Spleen (tissue), 11 donors: ENCODE measurements at regions not wholly inside any gene's neighbourhood (a gene's known extent, or its start where the extent isn't known, plus 50 kb on each side); places are given as distances from the start of the nearest gene placed in this dataset.

ENCODE experiments used
- DNase-seq: peaks from one replicate; pipeline ENCODE4 v3.0.0-alpha.2; 2020
- H3K27ac ChIP-seq, 8 donors: fragments of 200-600 bp; sonication (generic) in 7 of 8; 1 replicate in 4 of 8; 2 replicates in 4 of 8; pipeline versions ENCODE4 v1.5.0 to v1.8.0; 2016 to 2021; ENCODE audit warnings: inconsistent platforms in 4 of 8, mild to moderate bottlenecking in 4 of 8, moderate library complexity in 1 of 8
- H3K27me3 ChIP-seq, 7 donors: fragments of 200-600 bp; sonication (generic) in 6 of 7; replicated peaks in 1 of 7; 1 replicate in 4 of 7; 2 replicates in 3 of 7; pipeline versions ENCODE4 v1.5.0 to v1.8.0; 2016 to 2021; ENCODE audit warnings: inconsistent platforms in 3 of 7, mild to moderate bottlenecking in 1 of 7
- H3K36me3 ChIP-seq, 6 donors: fragments of 200-600 bp; sonication (generic) in 5 of 6; 1 replicate in 4 of 6; 2 replicates in 2 of 6; pipeline versions ENCODE4 v1.5.0 to v1.8.0; 2016 to 2021; ENCODE audit warnings: inconsistent platforms in 2 of 6
- H3K4me1 ChIP-seq, 6 donors: fragments of 200-600 bp; sonication (generic) in 5 of 6; 1 replicate in 3 of 6; 2 replicates in 3 of 6; pipeline versions ENCODE4 v1.5.0 to v1.8.0; 2016 to 2021; ENCODE audit warnings: inconsistent platforms in 3 of 6
- H3K4me3 ChIP-seq, 8 donors: fragments of 200-600 bp; sonication (generic) in 7 of 8; 1 replicate in 4 of 8; 2 replicates in 4 of 8; pipeline versions ENCODE4 v1.5.0 to v1.8.0; 2016 to 2021; ENCODE audit warnings: inconsistent platforms in 4 of 8, mild to moderate bottlenecking in 4 of 8, moderate library complexity in 2 of 8
- H3K9me3 ChIP-seq, 8 donors: fragments of 200-600 bp; sonication (generic) in 7 of 8; 1 replicate in 4 of 8; 2 replicates in 4 of 8; pipeline versions ENCODE4 v1.5.0 to v1.8.0; 2016 to 2021; ENCODE audit warnings: inconsistent platforms in 4 of 8
- CTCF ChIP-seq, 11 experiments: fragments of 200-600 bp in 7 of 11; fragments of 450-650 bp in 4 of 11; sonication (generic) in 4 of 11; IDR thresholded peaks in 8 of 11; conservative IDR thresholded peaks in 3 of 11; 1 replicate in 7 of 11; 2 replicates in 4 of 11; pipeline versions ENCODE4 v1.4.0 to v1.8.0; 2016 to 2021; ENCODE audit warnings: antibody characterized with exemption in 11 of 11, inconsistent platforms in 4 of 11, mild to moderate bottlenecking in 1 of 11
- POLR2A ChIP-seq, 3 donors: fragments of 450-650 bp; IDR thresholded peaks; one replicate each; pipeline ENCODE4 v1.5.1; 2017; ENCODE audit warnings: antibody characterized with exemption in 3 of 3, mild to moderate bottlenecking in 1 of 3
- POLR2AphosphoS5 ChIP-seq, 3 donors: sonication (generic); formaldehyde crosslinking; IDR thresholded peaks; one replicate each; pipeline ENCODE4 v1.5.1; 2017; ENCODE audit warnings: antibody characterized with exemption in 3 of 3
- WGBS, 5 donors: extraction: QIAGEN DNeasy Blood & Tissue Kit in 3 of 5; methylation state at CpG; one replicate each; pipeline versions ENCODE4 v1.1.5 to v1.1.7; 2013 to 2018; 5-methylcytosine and 5-hydroxymethylcytosine counted together
- intact Hi-C: fragments of 100-400 bp; cut with DNase I; formaldehyde crosslinking; loops from one replicate; pipeline ENCODE4 v1.15.0; 2023; ENCODE audit warnings: low total_unique reads
- donor health status: healthy with polysubstance abuse.
- donor health status: DM: no; HTN: no; CAD: no; lungs with moderate emphysema.
- donor health status: DM: no; HTN: no; CAD: no.
- donor health status: Bipolar disorder and iron deficiency.
- donor health status: healthy.
- donor health status: DM: no; HTN: no; CAD: no.
- donor health status: DM: yes; HTN: yes; CAD: no.

GRCh38 chr7:12979181-12979580 lies 291.7 kb downstream of the ARL4A start:
- Histone ChIP-seq H3K27ac (no peak overlapping the region), H3K4me1 (no peaks in the 10 kb centered on the region), H3K9me3 (no peaks in the 10 kb centered on the region), H3K36me3 (no peaks in the 10 kb centered on the region), H3K4me3 (no peak overlapping the region), H3K27me3 (no peaks in the 10 kb centered on the region)
- no peak for TF ChIP-seq CTCF (IDR thresholded peaks at IDR 0.05 in 8 of 11, conservative IDR thresholded peaks at IDR 0.05 in 3 of 11)
- no peak for TF ChIP-seq POLR2AphosphoS5 (IDR thresholded peaks at IDR 0.05)
- no peak for TF ChIP-seq POLR2A (IDR thresholded peaks at IDR 0.05)
- intact Hi-C loops, result no loop called here
- 72 to 90% (median 79%) methylated on average over 3 of the region's 3 CpGs for WGBS, 5 donors
- no peak for DNase-seq

- Histone ChIP-seq H3K27me3 (no peaks in the 10 kb centered on the region), H3K36me3 (no peaks in the 10 kb centered on the region), H3K9me3 (no peaks in the 10 kb centered on the region), H3K27ac (no peak overlapping the region), H3K4me3 (no peak overlapping the region), H3K4me1 (no peaks in the 10 kb centered on the region)
- 71 to 96% (median 90%) methylated on average over 1 of the region's 1 CpG for WGBS, 5 donors
- intact Hi-C loops, result no loop called here
- TF ChIP-seq CTCF (IDR thresholded peaks at IDR 0.05 in 8 of 11, conservative IDR thresholded peaks at IDR 0.05 in 3 of 11) (no peak), POLR2A (IDR thresholded peaks at IDR 0.05) (no peak), POLR2AphosphoS5 (IDR thresholded peaks at IDR 0.05) (no peak)
- DNase-seq, result no peak
These were observed 294.7 kb downstream of the ARL4A start for GRCh38 chr7:12982178-12982577.

- 81 to 93% (median 87%) methylated on average over 4 of the region's 4 CpGs for WGBS, 5 donors
- Histone ChIP-seq H3K27ac (no peak overlapping the region), H3K36me3 (no peaks in the 10 kb centered on the region), H3K4me3 (no peak overlapping the region), H3K9me3 (no peaks in the 10 kb centered on the region), H3K27me3 (no peaks in the 10 kb centered on the region), H3K4me1 (no peaks in the 10 kb centered on the region)
- intact Hi-C loops, result no loop called here
- no peak for TF ChIP-seq CTCF (IDR thresholded peaks at IDR 0.05 in 8 of 11, conservative IDR thresholded peaks at IDR 0.05 in 3 of 11)
- no peak for TF ChIP-seq POLR2A (IDR thresholded peaks at IDR 0.05)
- TF ChIP-seq POLR2AphosphoS5 (IDR thresholded peaks at IDR 0.05), result no peak
- no peak for DNase-seq
These were observed 296.7 kb downstream of the ARL4A start for GRCh38 chr7:12984117-12984516.

- TF ChIP-seq CTCF (IDR thresholded peaks at IDR 0.05 in 8 of 11, conservative IDR thresholded peaks at IDR 0.05 in 3 of 11) (no peak), POLR2A (IDR thresholded peaks at IDR 0.05) (no peak), POLR2AphosphoS5 (IDR thresholded peaks at IDR 0.05) (no peak)
- Histone ChIP-seq H3K9me3 (no peaks in the 10 kb centered on the region), H3K36me3 (no peaks in the 10 kb centered on the region), H3K4me1 (no peaks in the 10 kb centered on the region), H3K27me3 (no peaks in the 10 kb centered on the region), H3K4me3 (no peak overlapping the region), H3K27ac (no peak overlapping the region)
- 87 to 97% (median 94%) methylated on average over 1 of the region's 1 CpG for WGBS, 5 donors
- intact Hi-C loops, result no loop called here
- peak; percentile 35 for DNase-seq
These were observed 297.8 kb downstream of the ARL4A start for GRCh38 chr7:12985228-12985627.
